HG03095 (cell line): ENCODE measurements at regions not wholly inside any gene's neighbourhood (a gene's known extent, or its start where the extent isn't known, plus 50 kb on each side); places are given as distances from the start of the nearest gene placed in this dataset.

Experiments
- ATAC-seq: cut with Tn5 transposase; IDR thresholded peaks from one replicate; pipeline ENCODE4 v1.9.1; 2021; ENCODE audit warnings: moderate library complexity; ENCODE audit not compliant: unreplicated experiment

DNA sequence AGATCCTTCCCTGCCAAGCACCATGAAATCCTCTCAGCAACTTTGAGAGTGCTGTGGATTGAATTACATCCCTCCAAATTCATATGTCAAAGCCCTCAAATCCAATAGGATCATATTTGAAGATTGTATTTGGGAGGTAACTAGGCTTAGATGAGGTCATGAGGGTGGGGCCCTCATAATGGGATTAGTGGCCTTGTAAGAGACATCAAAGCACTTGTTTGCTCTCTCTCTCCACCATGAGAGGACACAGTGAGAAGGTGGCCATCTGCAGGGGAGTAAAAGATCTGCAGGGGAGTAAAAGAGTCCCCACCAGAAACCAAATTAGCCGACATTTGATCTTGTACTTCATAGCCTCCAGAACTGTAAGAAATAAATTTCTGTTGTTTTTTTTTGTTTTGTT, 298.2 kb downstream of the SAMD5 start:
- ATAC-seq: no peak

DNA sequence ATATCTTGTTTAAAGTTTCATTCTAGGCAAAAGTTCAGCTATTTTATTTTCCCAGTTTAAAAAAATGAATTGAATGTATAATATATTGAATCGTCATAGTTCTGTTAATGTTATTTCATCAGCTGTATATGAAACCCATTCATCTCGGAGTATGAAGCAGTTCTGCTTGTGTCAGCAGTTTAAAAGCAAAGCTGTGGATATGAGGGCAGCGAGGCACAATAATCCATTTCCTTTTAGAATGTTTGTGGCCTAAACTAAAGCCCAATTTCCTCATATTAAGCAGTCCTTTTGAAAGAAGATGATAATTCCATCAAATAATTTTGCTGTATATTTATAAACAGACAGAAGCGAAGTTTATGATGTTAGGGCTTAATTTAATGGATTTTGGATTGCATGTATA, 300.1 kb downstream of the SAMD5 start:
- ATAC-seq: no peak

DNA sequence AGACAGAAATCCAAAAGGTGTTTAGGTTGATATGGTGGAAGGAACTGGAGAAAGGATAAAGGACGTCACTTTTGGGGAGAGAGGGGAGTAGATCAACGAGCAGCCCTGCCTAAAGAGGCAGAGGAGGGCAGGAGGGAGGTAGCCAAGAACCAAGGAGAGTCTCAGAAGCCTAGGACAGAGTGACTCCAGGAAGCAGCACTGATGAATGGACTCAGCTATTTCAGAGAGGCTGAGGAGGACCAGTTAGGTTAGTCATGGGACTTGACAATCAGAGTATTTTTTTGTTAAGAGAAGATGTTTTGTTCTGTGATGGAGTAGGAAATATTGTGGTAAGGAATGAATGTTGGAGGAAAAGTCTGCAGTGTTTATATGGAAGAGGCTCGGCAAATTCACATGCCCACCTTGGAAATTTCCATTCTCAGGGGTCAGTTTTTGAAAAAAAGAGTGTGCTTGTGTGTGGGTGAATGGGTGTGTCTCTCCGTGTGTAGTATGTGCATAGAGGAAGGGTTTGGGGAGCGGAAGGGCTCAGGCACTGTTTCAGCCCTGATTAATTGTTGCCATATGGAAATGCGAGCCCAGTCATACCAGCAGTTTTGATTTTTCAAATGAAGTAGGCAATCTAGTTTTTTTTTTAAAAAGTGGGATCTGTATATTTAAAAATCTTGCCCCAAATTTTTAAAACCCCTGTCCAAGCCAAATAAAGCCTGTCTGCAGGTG, 303.6 kb downstream of the SAMD5 start:
- no peak for ATAC-seq

DNA sequence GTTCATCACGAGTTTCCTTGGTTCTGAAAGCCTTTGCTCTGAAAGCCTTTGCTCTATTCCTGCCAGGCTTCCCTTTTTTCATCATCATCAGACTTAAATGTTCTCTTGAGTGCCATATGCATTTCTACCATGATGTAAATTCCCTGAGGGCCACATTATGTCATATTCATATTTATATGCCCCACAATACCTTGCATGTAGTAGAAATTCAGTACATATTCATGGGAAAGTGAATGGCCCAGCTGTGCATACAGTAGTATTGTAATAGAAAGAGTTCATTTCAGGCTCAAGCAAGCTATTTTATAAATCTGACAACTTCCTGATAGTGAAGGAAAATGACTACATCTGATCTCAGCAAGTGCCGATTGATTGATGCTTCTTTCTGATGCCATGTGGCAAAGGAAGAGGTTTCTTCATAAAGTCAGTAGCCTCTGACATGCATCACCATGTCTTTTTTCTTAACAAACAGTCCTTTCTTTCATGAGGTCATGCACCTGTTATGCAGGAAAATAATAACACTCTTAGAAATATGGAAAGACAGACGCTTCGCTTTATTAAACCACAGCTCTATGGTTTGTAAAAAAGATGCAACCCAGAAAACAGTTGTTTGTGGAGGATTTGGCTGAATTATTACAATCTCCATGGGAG, 308.7 kb downstream of the SAMD5 start:
- ATAC-seq: no peak

DNA sequence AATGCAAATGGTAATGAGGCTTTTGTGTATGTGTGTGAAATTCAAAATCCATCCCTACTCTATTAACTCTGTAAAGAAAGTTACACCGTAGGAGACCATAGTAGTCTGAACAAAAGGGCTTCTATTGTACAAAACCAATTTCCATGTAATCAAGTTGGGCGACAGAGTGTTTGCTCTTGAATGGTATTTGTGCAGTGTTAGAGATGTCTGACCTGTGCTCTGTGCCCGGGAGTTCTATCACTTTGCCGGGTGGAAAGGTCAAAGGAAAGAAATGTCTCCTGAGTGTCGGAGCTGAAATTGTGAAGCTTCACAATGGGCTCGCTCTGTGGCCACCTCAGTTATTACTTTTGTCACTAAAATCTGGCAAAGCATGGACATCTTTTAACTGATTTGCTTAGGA, 312.0 kb downstream of the SAMD5 start:
- no peak for ATAC-seq

DNA sequence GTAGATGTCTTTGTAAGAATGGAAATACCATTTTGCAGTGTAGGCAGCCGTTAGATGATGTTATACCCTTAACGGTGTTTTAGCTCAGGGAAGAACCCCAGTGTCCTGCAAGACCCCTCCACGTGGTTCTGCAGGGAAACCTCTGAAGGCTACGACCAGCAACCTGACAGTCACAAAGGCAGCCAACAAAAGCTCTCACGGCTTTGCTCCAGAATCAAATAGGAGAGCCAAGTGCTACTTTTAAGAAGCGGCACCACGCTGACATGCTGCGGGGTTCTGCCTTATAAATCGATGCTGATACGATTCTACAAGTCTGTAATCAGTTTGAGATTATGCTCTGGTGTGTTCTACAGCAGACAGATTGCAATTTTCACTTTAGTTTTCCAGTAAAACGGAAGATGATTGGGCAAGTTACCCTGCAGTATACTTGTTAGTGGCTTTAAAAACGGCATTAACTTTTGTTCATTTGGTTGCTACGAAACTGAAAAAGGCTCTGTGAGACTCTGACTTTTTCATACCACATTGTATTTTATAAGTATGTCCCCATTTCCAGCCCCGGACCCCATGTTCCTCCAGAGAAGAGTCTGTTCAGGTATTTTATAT, 312.9 kb downstream of the SAMD5 start:
- ATAC-seq: no peak

DNA sequence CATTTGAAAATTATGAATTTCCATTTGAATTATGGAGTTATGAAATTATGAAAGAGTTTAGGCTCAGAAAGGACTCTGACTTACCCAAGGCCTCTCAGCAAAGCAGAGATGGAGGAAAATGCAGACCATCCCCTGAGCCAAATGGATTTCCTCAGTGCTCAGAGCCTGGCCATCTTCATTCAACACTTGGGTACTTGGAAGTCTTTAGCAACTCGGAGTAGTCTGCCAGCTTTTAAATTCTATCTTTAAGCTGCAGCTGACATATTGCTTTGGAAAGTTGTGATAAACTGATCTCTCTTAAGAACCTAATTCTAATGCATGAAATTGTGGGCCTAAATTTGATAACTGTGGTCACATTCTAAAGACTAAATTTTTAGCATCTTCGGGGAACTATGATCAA, 315.4 kb downstream of the SAMD5 start:
- no peak for ATAC-seq

DNA sequence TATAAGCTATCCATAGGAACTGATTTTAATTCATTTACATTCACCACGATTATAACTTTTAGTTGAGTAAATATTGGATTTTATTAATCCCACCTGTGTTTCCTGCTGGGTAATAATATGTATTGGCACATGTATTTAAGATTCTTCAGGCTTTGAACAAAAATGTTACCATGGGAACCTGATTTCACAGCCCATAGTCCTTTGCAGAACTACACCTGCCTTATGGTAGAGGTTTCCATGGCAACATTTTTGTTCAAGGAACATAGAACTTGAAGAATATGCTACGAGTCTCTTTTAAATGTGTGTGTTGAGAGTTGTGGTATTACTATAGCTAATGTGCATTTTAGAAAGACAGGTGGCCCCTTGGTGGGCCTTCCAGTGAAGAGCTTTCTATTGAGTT, 317.4 kb downstream of the SAMD5 start:
- ATAC-seq: no peak

DNA sequence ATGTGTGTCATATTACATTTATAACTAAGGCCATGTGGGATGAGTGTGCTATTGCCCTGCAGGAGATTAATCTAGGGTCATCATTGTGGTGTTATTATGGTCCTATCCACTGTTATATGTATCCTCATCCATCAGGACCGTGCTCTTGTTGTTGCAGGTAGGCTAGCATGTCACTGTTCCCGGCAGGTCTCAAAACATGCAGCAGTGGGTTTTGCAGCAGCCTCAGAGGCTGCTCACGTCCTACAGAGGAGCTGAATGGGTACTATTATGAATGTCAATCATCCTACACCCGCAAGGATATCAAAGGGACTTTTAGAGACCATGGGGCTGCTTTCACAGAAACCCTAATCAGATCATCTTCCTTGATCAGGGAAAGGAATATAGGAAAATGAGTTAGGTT, 318.2 kb downstream of the SAMD5 start:
- no peak for ATAC-seq

DNA sequence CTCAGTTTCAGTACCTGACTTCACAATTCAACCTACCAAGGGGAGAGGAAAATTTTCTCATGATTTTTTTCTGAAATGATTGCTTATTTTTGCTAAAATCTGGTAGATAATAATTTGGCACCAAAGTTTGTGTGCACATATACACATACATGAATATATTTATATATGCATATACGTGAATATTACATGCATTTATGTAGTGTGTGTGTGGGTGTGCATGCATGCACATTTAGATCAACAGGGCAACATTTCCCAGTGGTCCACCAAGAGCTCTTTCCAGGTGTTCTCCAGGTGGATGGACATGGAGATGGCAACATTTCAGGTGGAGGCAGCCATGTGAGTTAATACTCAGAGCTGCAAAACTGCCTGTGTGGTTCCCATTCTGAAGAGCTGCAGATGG, 320.9 kb downstream of the SAMD5 start:
- ATAC-seq: no peak

DNA sequence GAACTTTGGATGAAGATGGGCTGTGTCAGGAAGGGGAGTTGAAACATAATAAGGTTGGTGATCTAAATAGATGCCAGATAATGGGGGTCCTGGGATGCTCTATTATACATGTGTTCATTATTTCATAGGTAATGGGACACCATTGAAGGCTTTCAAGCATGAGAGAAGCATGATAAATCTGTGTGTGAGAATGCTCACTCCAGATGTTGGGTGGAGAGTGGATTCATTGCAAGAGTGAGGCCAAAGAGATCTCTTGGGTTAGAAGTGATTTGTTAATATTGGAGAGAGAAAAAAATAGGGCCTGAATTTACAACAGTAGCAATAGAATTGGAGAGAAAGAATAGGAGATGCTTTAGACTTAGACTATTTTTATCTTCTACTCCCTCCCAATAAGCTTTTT, 321.3 kb downstream of the SAMD5 start:
- no peak for ATAC-seq

DNA sequence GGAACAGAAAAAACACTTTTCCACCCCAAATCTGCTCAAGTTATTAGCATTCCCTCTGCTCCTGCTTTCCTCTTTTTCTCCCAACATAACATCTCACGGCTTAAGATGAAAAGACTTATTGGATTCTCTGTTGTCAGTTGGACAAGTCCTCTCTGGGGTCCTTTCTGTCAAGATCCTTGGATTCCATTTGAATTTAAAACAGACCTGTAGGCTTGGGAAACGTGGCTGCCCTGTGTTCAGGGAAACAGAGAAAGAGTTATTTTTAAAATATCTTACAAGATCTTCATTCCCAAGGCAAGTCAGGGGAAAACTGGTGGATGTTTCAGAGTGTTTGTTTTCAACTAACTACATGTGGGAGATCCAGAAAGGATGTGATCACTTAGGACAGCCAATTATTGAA, 322.9 kb downstream of the SAMD5 start:
- ATAC-seq: no peak

DNA sequence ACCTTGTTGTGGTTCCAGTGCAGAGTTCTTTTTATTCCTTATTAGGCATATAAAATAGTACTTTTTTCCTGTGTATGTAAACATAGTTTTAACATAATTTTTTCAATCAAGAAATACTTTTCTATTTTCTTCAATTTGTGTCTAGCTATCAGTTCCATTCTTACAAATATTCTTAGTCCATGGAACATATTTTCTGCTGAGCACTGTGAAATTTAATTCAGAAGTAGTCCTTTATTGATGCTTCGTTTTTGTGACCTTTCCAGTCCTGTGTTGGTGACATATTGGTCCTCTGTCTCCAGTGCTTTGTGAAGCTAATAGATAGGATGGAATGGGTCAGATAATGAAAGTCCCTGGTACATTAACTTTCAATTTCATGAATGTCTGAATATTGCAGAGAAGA, 325.1 kb downstream of the SAMD5 start:
- no peak for ATAC-seq

DNA sequence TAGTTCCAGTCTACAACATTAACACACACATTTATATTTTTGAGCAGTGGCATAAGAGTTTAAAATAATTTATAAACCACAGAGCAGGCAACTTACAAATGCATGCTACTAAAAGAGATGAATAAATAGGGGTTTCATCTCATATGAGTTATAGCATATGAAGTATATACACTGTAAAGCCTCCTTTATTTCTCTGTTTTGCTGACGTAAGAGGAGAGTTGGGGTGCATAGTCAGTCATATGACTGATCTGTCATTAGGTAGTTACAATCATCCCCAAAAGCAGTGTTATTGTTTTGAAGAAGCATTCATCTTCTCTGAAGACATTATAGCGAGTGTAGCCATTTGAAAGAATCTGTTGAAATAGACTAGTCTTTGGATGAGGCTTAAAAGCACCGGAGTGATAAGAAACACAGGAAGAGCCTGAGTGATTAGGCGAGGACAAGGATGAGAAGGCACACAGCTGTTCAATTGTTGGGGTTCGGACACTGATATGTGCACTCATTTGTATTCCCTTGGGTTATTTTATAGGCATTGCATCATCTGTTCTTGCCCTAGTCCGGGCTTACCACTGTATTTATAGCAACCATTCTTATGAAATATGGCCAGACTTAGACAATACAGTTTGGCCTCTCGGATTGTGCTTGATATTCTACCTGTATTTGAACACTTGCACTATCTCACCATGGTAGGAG, 325.7 kb downstream of the SAMD5 start:
- ATAC-seq: no peak

DNA sequence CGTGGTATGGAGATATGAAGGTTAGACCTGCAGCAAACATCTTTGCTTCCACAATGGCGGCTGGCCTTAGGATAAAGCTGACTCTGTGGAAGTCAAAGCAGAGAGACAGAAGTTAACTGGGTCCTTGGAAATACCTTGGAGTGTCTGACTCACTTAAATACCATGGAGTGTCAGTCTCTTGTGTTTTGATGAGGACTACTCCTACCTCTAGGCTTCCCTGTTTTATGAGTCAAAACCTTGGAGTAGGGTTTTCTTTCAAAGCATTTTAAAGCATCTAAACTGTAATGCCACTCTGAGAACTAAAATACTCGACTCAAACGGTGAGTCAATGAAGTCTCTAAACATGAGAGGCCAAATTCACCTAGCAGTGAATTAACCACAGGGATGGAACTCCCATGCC, 329.1 kb downstream of the SAMD5 start:
- no peak for ATAC-seq

DNA sequence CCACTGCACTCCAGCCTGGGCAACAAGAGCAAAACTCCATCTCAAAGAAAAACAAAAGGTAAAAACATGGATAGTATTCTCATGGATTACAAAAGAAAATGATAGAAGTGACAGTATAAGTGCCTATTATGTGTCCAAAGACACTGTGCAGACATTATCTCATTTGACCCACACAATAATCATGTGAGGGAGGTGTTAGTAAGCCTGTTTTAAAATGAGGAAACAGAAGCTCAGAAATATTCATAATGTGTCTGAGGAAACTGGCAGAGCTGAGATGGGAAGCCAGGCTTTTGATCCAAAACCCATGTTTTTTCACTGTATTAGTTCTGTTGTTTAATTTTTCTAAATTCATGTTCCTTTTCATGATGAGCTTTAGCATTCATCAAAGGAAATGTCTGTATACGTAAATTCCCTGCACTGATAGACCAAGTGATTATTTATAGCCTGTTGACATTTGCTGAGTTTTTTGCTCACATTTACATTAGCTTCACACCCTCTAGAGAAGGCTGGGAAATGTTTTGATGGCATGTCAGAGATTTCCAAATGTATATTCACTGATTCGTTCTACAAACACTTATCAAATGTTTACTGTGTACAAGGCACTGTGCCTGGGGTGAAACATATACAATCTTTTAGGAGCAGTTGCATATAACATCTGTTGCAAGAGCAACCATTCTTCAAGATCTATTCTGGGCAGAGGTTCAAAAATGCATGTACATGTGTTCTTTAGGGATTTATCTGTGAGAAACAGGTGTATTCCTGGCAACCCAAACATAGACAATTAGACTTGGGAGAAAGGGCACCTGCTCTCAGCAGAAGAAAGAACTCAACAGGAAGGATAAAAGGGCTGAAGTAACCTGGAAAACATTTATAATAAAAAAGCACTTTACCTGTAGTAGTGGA, 331.5 kb downstream of the SAMD5 start:
- ATAC-seq: no peak

DNA sequence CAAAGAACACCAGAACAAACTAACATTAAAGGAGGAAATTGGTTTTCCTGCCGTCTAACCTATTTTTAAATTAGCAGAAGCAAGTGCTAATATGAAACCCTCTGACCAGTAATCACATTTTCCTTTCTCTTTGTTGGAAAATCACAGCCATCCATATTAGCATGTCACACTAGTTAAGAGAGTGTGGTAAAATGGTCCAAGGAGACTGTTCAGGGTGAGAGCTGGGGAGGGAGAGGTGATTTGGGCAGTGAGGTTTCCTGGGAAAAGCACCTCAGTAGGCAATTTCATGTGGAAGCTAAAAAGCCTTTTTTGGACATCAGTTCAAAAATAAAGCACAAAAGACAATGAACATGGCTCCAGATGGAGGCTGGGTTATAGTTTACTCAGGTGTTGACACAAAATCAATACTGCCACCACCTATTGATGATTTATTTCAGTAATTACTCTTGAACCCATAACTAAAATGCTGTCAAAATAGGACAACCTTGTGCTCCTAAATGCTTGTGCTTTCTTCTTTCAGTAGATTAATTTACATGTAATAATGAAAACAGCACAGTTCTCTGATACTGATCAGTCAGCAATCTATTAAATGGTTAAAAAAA, 333.2 kb downstream of the SAMD5 start:
- no peak for ATAC-seq

DNA sequence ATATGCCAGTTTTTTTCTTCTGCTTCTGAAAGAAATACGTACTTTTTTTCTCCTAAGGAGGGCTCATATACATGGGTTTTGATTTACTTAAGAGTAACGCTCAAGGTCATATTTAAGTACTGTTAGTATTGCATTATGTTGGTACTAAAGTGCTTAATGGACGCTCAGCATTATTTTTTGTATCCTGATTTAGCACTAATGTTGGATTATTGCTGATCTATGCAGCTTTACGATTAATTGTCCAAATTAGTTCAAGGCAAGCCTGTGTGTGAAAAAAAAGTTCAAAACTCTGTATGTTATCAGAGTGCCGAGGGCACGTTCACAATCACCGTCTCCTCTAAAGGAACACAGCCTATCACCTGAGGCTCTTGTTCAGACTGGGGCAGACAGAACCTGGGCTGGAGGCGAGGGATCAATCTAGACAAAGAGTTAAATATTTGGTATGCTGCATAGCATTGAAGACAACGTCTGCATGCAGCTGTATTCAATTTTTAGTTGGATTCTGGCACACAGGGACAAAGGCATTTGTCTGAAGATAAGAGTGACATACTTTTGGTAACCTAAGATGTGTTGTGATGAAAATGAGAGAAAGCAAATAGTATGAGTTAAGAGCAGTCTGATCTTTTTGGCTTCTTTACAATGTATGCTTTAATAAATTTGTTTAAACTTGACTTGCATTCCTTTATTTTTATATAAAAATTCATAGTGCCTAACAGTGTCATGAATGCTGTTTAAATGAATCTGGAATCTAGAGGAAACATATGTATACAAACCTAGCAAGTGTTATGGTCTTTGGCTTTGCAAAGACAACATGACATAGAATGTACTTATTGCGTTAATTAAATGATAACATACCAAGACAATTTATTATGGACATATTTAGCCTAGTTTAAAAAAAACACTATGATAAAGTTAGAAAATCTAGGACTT, 341.2 kb downstream of the SAMD5 start:
- no peak for ATAC-seq

DNA sequence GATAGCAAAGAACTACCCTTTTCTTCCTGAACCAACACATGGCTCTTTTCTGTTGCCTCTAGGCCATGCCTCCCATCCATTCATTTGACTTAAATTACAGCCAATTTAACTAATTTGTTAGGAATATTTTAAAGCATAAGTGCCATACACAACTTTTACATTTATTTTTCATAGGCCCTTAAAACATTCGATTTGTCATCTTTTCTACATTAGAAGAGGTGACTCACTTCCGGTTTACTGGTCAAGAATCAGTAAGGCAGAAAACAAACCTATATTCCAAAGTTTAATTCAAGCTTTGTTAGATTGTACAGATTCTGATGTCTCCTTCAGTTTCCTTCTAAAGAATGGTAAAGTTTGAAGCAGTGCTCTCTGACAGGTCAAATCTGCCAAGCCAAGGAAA, 344.3 kb downstream of the SAMD5 start:
- ATAC-seq: no peak
